HepG2 (cell line): ENCODE measurements at regions not wholly inside any gene's neighbourhood (a gene's known extent, or its start where the extent isn't known, plus 50 kb on each side); places are given as distances from the start of the nearest gene placed in this dataset.

Source experiments
- ATAC-seq: fragments of 200-7000 bp; cut with Tn5 transposase; 3 replicates; pipeline ENCODE4 v1.9.1; 2020; ENCODE audit warnings: mild to moderate bottlenecking, moderate library complexity
- BruUV-seq: library from RNA; stranded (reverse); fragments of 400-500 nt; replicated peaks from 2 replicates; lab custom pipeline; 2021; lab: Mats Ljungman, UMichigan
- CTCF ChIA-PET: fragments of 300-600 bp; formaldehyde crosslinking; extraction: SDS; loops from one replicate; lab custom pipeline; 2021; ENCODE audit warnings: low total read pairs, inconsistent platforms, low intra/inter-chr PET ratio; lab: Yijun Ruan, JAX
- POLR2A ChIA-PET: fragments of 350-600 bp; sonication (Branson Sonifier 250); formaldehyde crosslinking; loops from one replicate; lab custom pipeline; 2020; ENCODE audit warnings: antibody characterized with exemption, inconsistent platforms; lab: Yijun Ruan, JAX
- DNase-seq: peaks from one replicate; pipeline ENCODE4 v3.0.0-alpha.2; 2015; ENCODE audit warnings: low spot score
- FAIRE-seq: peaks from 3 replicates; lab custom pipeline; 2011; peaks lifted over from hg19 to GRCh38; lab: Jason Lieb, UNC
- H2AFZ ChIP-seq: one replicate; pipeline ENCODE4 v1.6.1; 2011; ENCODE audit warnings: low read length, inconsistent platforms
- H3K27ac ChIP-seq: fragments of 300-600 bp; 3 replicates; pipeline ENCODE4 v1.8.0; 2011; ENCODE audit warnings: mixed run types, mild to moderate bottlenecking, mixed read lengths, low read length, inconsistent platforms; ENCODE audit not compliant: insufficient read depth; ENCODE audit errors: extremely low read length
- H3K27me3 ChIP-seq, 2 experiments: fragments of 200-600 bp in 1 of 2; 2 replicates in 1 of 2; 3 replicates in 1 of 2; pipeline versions ENCODE4 v1.6.0 to v1.8.0; 2011; ENCODE audit warnings: low read length in 2 of 2, mild to moderate bottlenecking in 2 of 2, moderate library complexity in 2 of 2, inconsistent platforms in 1 of 2; ENCODE audit not compliant: insufficient read depth in 2 of 2, control insufficient read depth in 1 of 2
- H3K36me3 ChIP-seq, 2 experiments: fragments of 200-600 bp in 1 of 2; replicated peaks in 1 of 2; 2 replicates in 1 of 2; 3 replicates in 1 of 2; pipeline versions ENCODE4 v1.5.1 to v1.8.0; 2011; ENCODE audit warnings: low read length in 2 of 2, inconsistent platforms in 1 of 2; ENCODE audit not compliant: insufficient read depth in 2 of 2, control insufficient read depth in 1 of 2
- H3K4me1 ChIP-seq: 2 replicates; pipeline ENCODE4 v1.5.1; 2012; ENCODE audit warnings: low read length, inconsistent platforms; ENCODE audit not compliant: insufficient read depth
- H3K4me2 ChIP-seq: 2 replicates; pipeline ENCODE4 v1.6.0; 2011; ENCODE audit warnings: low read depth, low read length, inconsistent platforms
- H3K4me3 ChIP-seq, 3 experiments: fragments of 200-600 bp in 1 of 3; sonication (generic), shearing (Covaris generic) in 1 of 3; replicated peaks in 1 of 3; 2 replicates each; pipeline ENCODE4 v1.5.1; 2011 to 2016; ENCODE audit warnings: low read length in 3 of 3, inconsistent platforms in 2 of 3, low read depth in 2 of 3, mild to moderate bottlenecking in 2 of 3, control low read depth in 1 of 3, mixed read lengths in 1 of 3; ENCODE audit not compliant: insufficient read depth in 1 of 3
- H3K79me2 ChIP-seq: one replicate; pipeline ENCODE4 v1.6.1; 2011; ENCODE audit warnings: low read length, inconsistent platforms; ENCODE audit not compliant: insufficient read depth
- H3K9ac ChIP-seq: 2 replicates; pipeline ENCODE4 v1.6.0; 2011; ENCODE audit warnings: mild to moderate bottlenecking, low read depth, low read length, inconsistent platforms; ENCODE audit not compliant: insufficient read depth
- H3K9me3 ChIP-seq: 2 replicates; pipeline ENCODE4 v1.5.1; 2012; ENCODE audit warnings: mild to moderate bottlenecking, low read length
- H4K20me1 ChIP-seq: 2 replicates; pipeline ENCODE4 v1.6.0; 2011; ENCODE audit warnings: inconsistent platforms, mild to moderate bottlenecking, low read length, moderate library complexity; ENCODE audit not compliant: insufficient read depth
- FLYWCH1 ChIP-seq: sonication (generic); formaldehyde crosslinking; IDR thresholded peaks from 2 replicates; pipeline ENCODE4 v1.8.1; 2023; ENCODE audit warnings: mild to moderate bottlenecking, missing genetic modification reagents
- FOXA1 ChIP-seq, 2 experiments: fragments of 450-650 bp in 1 of 2; sonication (generic) in 1 of 2; formaldehyde crosslinking in 1 of 2; IDR thresholded peaks; 2 replicates each; pipeline versions ENCODE4 v1.4.0 to v1.6.1; 2016 to 2020; ENCODE audit warnings: missing genetic modification reagents in 1 of 2
- FOXK2 ChIP-seq: fragments of 450-650 bp; IDR thresholded peaks from 2 replicates; pipeline ENCODE4 v1.6.1; 2016
- HNRNPL ChIP-seq: fragments of 200-400 bp; formaldehyde crosslinking; IDR thresholded peaks from 2 replicates; pipeline ENCODE4 v1.6.1; 2017; ENCODE audit warnings: mild to moderate bottlenecking, low read depth, low read length
- KMT2A ChIP-seq: sonication (generic); formaldehyde crosslinking; IDR thresholded peaks from 2 replicates; pipeline ENCODE4 v1.4.0; 2020; ENCODE audit warnings: missing genetic modification reagents
- MIER2 ChIP-seq: IDR thresholded peaks from 2 replicates; pipeline ENCODE4 v1.6.1; 2016; ENCODE audit warnings: missing biosample characterization, missing genetic modification reagents
- MIXL1 ChIP-seq: IDR thresholded peaks from 2 replicates; pipeline ENCODE4 v1.6.1; 2016
- NFE2L2 ChIP-seq: fragments of 150-350 bp; IDR thresholded peaks from 2 replicates; pipeline ENCODE4 v1.6.1; 2014; ENCODE audit warnings: low read length
- POLR2G ChIP-seq: fragments of 200-400 bp; formaldehyde crosslinking; IDR thresholded peaks from 2 replicates; pipeline ENCODE4 v1.6.1; 2018; ENCODE audit warnings: mild to moderate bottlenecking, low read depth, low read length, moderate library complexity
- SMYD3 ChIP-seq: sonication (generic); formaldehyde crosslinking; IDR thresholded peaks from 2 replicates; pipeline ENCODE4 v1.8.1; 2023; ENCODE audit warnings: mild to moderate bottlenecking, missing genetic modification reagents
- SP1 ChIP-seq, 2 experiments: fragments of 450-650 bp in 1 of 2; sonication (generic) in 1 of 2; formaldehyde crosslinking in 1 of 2; IDR thresholded peaks; 2 replicates each; pipeline versions ENCODE4 v1.4.0 to v1.6.1; 2016 to 2020; ENCODE audit warnings: missing genetic modification reagents in 1 of 2
- XBP1 ChIP-seq: sonication (generic); formaldehyde crosslinking; IDR thresholded peaks from 2 replicates; pipeline ENCODE4 v1.5.0; 2020; ENCODE audit warnings: missing genetic modification reagents
- ZMAT5 ChIP-seq: sonication (generic); formaldehyde crosslinking; IDR thresholded peaks from 2 replicates; pipeline ENCODE4 v1.5.0; 2020; ENCODE audit warnings: mild to moderate bottlenecking, low read depth, missing genetic modification reagents, borderline replicate concordance
- ZNF138 ChIP-seq: sonication (generic); formaldehyde crosslinking; IDR thresholded peaks from 2 replicates; pipeline ENCODE4 v1.5.0; 2020; ENCODE audit warnings: mild to moderate bottlenecking, low read depth, missing genetic modification reagents
- ZNF329 ChIP-seq: sonication (generic); formaldehyde crosslinking; IDR thresholded peaks from 2 replicates; pipeline ENCODE4 v1.9.0; 2021; ENCODE audit warnings: low read depth, mild to moderate bottlenecking, missing genetic modification reagents
- ZNF33A ChIP-seq: sonication (generic); formaldehyde crosslinking; IDR thresholded peaks from 2 replicates; pipeline ENCODE4 v1.5.1; 2020; ENCODE audit warnings: missing genetic modification reagents, mild to moderate bottlenecking, moderate library complexity, borderline replicate concordance
- ZNF577 ChIP-seq: sonication (generic); formaldehyde crosslinking; IDR thresholded peaks from 2 replicates; pipeline ENCODE4 v1.4.0; 2020; ENCODE audit warnings: mild to moderate bottlenecking, low read depth, missing genetic modification reagents, borderline replicate concordance
- ZNF850 ChIP-seq: sonication (generic); formaldehyde crosslinking; conservative IDR thresholded peaks from 2 replicates; pipeline ENCODE4 v1.9.0; 2021; ENCODE audit warnings: mild to moderate bottlenecking, missing genetic modification reagents
- WGBS: methylation state at CpG from one replicate; pipeline ENCODE4 v1.1.6; 2017; ENCODE audit warnings: low lambda C conversion rate; 5-methylcytosine and 5-hydroxymethylcytosine counted together
- in situ Hi-C: cut with HindIII; loops from 2 replicates; pipeline ENCODE4 v1.10.0; 2017; ENCODE audit warnings: low pct_unique_long_range_greater_than_20kb; ENCODE audit not compliant: extremely low pct_ligation_motif_present
- intact Hi-C: fragments of 100-400 bp; cut with micrococcal nuclease; formaldehyde crosslinking; loops from one replicate; pipeline ENCODE4 v1.10.0; 2022; ENCODE audit not compliant: unreplicated experiment
- TF ChIP-seq, protein P1 (sequence below): sonication (generic); formaldehyde crosslinking; IDR thresholded peaks from 2 replicates; pipeline ENCODE4 v1.4.0; 2020; ENCODE audit warnings: missing genetic modification reagents, borderline replicate concordance
- TF ChIP-seq, protein P2 (sequence below): sonication (generic); formaldehyde crosslinking; IDR thresholded peaks from 2 replicates; pipeline ENCODE4 v1.8.1; 2023; ENCODE audit warnings: mild to moderate bottlenecking, missing genetic modification reagents, borderline replicate concordance

GRCh38 chr14:84975241-84975902, 554.6 kb upstream of the FLRT2 start:
- FAIRE-seq (no peak), ATAC-seq (no peak), DNase-seq (no peak)
- BruUV-seq = no TSS peak
- H3K9ac ChIP-seq = no peak overlapping the region
- intact Hi-C loops = no loop called here
- H2AFZ ChIP-seq = no peak overlapping the region
- H3K27ac ChIP-seq = no peak overlapping the region
- no peaks in the 10 kb centered on the region for H3K4me1 ChIP-seq
- in situ Hi-C loops = no loop called here
- H3K79me2 ChIP-seq = no peaks in the 10 kb centered on the region
- ChIA-PET POLR2A (no interaction called here), CTCF (no interaction called here)
- no peaks in the 10 kb centered on the region for H3K36me3 ChIP-seq
- no peak overlapping the region for H3K4me2 ChIP-seq
- no peak overlapping the region for H3K4me3 ChIP-seq
- H3K27me3 ChIP-seq = no peaks in the 10 kb centered on the region
- no peak for TF ChIP-seq ZNF329 (CRISPR knock-in tag)
- TF ChIP-seq, protein P1, sequence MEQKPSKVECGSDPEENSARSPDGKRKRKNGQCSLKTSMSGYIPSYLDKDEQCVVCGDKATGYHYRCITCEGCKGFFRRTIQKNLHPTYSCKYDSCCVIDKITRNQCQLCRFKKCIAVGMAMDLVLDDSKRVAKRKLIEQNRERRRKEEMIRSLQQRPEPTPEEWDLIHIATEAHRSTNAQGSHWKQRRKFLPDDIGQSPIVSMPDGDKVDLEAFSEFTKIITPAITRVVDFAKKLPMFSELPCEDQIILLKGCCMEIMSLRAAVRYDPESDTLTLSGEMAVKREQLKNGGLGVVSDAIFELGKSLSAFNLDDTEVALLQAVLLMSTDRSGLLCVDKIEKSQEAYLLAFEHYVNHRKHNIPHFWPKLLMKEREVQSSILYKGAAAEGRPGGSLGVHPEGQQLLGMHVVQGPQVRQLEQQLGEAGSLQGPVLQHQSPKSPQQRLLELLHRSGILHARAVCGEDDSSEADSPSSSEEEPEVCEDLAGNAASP (CRISPR knock-in tag) = no peak
- TF ChIP-seq, protein P2, sequence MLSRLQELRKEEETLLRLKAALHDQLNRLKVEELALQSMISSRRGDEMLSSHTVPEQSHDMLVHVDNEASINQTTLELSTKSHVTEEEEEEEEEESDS = no peak
- no peak for TF ChIP-seq FOXK2
- TF ChIP-seq KMT2A (CRISPR knock-in tag) = no peak
- TF ChIP-seq FLYWCH1 = no peak
- TF ChIP-seq POLR2G = no peak
- H4K20me1 ChIP-seq = no peaks in the 10 kb centered on the region
- WGBS = 3% methylated on average over 2 of the region's 2 CpGs
- H3K9me3 ChIP-seq = peaks cover 83% of the 10 kb centered on the region

GRCh38 chr14:84976805-84977204, 553.1 kb upstream of the FLRT2 start:
- peaks cover 87% of the 10 kb centered on the region for H3K9me3 ChIP-seq
- H3K4me2 ChIP-seq = no peak overlapping the region
- no peaks in the 10 kb centered on the region for H4K20me1 ChIP-seq
- H3K4me3 ChIP-seq = no peak overlapping the region
- ATAC-seq (no peak), DNase-seq (no peak), FAIRE-seq (no peak)
- H3K9ac ChIP-seq = no peak overlapping the region
- in situ Hi-C loops (no loop called here), intact Hi-C loops (no loop called here)
- 80% methylated on average over 2 of the region's 2 CpGs for WGBS
- H3K27me3 ChIP-seq = no peaks in the 10 kb centered on the region
- CTCF ChIA-PET = no interaction called here
- no peak overlapping the region for H3K27ac ChIP-seq
- H3K4me1 ChIP-seq = no peaks in the 10 kb centered on the region
- POLR2A ChIA-PET = no interaction called here
- no TSS peak for BruUV-seq
- H3K36me3 ChIP-seq = no peaks in the 10 kb centered on the region
- H3K79me2 ChIP-seq = no peaks in the 10 kb centered on the region
- H2AFZ ChIP-seq = no peak overlapping the region
- TF ChIP-seq ZMAT5 = no peak
- no peak for TF ChIP-seq ZNF138 (CRISPR knock-in tag)
- no peak for TF ChIP-seq ZNF577 (CRISPR knock-in tag)
- no peak for TF ChIP-seq ZNF850
- no peak for TF ChIP-seq FOXA1 (IDR thresholded peaks at IDR 0.05)
- TF ChIP-seq FOXA1 (CRISPR knock-in tag; IDR thresholded peaks at IDR 0.05) = no peak
- TF ChIP-seq HNRNPL = no peak
- no peak for TF ChIP-seq ZNF33A (CRISPR knock-in tag)
- no peak for TF ChIP-seq MIXL1 (CRISPR knock-in tag)
- TF ChIP-seq MIER2 = no peak
- TF ChIP-seq SMYD3 (CRISPR knock-in tag) = no peak
- TF ChIP-seq NFE2L2 = no peak
- no peak for TF ChIP-seq XBP1 (CRISPR knock-in tag)
- no peak for TF ChIP-seq SP1 (IDR thresholded peaks at IDR 0.05)
- TF ChIP-seq SP1 (CRISPR knock-in tag; IDR thresholded peaks at IDR 0.05) = no peak
